Central memory CD4-positive, alpha-beta T cell (primary cell): ENCODE measurements at regions not wholly inside any gene's neighbourhood (a gene's known extent, or its start where the extent isn't known, plus 50 kb on each side); places are given as distances from the start of the nearest gene placed in this dataset.
"Not testable (repeated sequence)": the region's sequence is repeated elsewhere in the genome, so short reads cannot be mapped to it uniquely, and the experiment has no call there.

Experiments
- DNase-seq: peaks from one replicate; pipeline ENCODE4 v3.0.0; 2022

DNA sequence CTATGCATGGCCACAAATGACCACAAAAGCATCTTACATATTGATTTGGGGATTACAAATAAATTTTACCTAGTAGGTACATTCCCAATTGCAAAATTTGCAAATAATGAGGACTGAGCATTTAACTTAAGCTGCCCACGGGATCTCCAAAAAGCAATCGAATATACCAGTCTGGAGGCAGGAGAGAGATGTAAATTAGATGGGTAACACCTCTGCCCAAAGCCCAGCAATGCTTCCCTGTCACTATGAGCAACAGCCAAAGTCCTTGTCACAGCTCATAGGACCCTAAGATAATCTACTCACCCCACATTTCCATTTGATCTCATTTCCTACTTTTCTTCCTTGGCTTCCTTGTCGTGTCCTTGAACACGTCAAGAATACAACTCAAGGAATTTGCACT lies 172.2 kb downstream of the SUCLG1 start:
- DNase-seq: no peak

DNA sequence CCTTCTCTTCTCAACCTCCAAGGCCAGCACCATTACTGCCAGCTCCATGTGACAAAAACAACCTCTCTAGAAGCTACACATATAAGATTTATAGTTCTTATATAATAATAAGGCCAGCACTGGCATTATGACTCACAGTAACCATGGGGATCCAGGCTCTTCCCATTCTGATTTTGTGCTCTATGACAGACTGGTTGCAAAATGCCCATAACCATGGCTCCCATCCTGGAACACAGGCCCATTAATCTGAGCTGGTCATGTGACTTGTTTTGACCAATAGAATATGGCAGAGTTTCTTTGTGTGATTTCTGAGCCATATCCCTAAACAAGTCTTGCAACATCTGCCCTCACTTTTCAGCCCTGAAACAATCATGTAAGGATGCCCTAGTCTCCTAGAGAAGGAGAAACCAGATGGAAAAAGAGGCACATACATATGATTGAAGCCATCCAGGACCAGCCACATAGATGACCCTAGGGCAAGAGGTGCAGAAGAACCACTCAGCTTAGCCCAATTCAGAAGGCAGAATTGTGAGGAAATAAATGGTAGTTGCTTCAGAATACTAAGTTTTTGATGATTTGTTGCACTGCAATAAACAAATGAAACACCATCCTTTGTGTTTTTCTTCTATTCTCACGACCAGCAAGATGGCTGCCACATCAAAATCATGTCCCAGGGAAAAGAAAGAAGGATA lies 173.9 kb downstream of the SUCLG1 start:
- no peak for DNase-seq

GRCh38 chr2:84283506-84283905 lies 175.6 kb downstream of the SUCLG1 start:
- no peak for DNase-seq

GRCh38 chr2:84281510-84281909 lies 177.6 kb downstream of the SUCLG1 start:
- no peak for DNase-seq

- no peak for DNase-seq
These were observed 178.2 kb downstream of the SUCLG1 start for GRCh38 chr2:84280873-84281272.

- no peak for DNase-seq
These were observed 180.7 kb downstream of the SUCLG1 start for GRCh38 chr2:84278386-84278785.

DNA sequence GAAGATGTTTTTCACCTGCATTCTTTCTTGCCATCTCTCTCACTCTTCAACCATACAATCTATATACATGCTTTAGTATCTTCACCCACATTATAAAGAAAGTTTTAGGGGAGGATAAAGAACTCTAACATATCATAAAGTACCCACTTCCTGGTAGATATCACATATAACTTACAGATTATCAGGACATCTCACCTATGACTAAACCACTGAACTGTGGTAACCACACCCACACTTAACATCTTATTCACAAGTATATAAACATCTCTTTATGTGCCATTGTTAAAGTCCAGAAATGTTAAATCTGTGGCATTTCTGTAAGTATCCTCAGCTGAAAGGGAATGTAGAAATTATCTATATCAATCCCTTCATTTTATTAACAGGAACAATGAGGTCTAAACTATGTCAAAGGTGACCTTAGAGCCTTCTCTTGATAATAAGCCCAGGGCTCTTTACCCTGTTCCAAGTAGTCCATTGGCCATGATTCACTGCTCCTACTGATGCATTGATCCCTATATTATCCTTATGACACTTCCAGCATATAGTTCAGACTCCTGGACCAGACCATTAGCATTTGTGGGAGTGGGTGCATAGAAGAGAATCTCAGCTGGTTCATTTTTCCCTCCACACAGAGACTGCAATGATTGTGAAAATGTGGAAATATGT lies 182.4 kb downstream of the SUCLG1 start:
- no peak for DNase-seq

- no peak for DNase-seq
These were observed 185.7 kb downstream of the SUCLG1 start for GRCh38 chr2:84273406-84273805.

DNA sequence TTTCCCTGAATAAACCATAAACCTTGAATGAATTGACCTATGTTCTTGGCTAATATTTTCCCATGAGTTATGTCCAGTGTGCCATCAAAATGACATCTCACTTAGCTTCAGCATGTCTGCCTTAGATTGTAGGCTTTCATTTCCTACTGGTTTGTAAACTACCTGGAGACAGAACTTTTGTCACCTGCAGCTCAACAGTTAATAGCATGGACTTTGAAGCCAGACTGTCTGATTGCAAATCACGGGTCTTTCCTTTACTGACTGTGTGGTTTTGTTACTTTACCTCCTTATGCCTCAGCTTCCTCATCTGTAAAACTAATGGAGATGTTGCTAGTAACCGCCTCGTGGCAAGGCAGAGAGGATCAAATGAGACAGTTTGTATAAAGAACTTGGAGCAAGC lies 187.1 kb downstream of the SUCLG1 start:
- no peak for DNase-seq

GRCh38 chr2:84257831-84258230 lies 201.2 kb downstream of the SUCLG1 start:
- no peak for DNase-seq

- DNase-seq: no peak
These were observed 207.3 kb downstream of the SUCLG1 start for GRCh38 chr2:84251651-84252302.

- no peak for DNase-seq
These were observed 209.9 kb downstream of the SUCLG1 start for GRCh38 chr2:84249140-84249539.

GRCh38 chr2:84247532-84247931 lies 211.5 kb downstream of the SUCLG1 start:
- no peak for DNase-seq

DNA sequence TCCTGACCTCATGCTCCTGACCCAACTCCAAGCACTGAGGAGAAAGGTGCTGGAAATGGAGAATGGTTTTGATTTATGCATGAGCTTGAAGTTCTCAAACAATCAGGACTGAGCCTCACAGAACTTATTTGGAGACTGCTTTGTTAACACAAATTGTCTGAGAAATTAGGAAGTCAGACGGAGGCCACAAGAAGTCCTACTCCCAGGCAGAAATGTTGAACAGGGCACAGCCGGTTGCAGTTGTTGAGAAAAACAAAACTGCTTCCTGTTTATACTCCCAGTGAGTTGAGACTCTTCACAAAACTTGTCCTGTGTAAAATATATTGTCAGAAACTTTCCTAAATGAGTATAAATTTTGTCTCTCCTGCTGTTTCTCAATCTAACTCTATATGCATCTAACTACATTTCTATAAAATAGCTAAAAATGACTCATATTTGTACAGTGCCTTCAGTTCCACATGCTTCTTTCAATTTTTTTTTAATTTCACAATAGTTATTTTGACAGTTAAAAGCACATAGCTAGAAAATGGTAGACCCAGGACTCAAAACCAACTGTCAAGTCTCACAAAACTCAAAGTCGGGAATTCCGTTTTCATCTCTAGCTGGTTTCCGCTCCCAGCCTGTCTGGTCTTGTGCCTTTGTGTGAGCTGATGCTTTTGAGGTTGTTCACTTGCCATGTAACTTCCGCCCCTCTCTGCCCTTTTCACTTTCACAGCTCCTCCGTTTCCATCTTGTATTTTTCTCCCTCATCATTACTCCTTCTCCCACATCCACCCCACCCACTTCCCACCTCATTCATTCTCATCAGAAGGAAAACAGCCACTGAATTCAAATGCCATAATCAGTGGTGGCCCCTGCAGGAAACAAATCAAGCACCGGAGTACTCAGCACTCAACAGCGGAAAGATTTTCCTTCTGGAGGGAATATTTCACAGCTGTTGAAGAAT lies 215.0 kb downstream of the SUCLG1 start:
- DNase-seq: no peak

GRCh38 chr2:84238907-84239306 lies 220.2 kb downstream of the SUCLG1 start:
- no peak for DNase-seq

GRCh38 chr2:84236288-84236687 lies 222.8 kb downstream of the SUCLG1 start:
- no peak for DNase-seq

DNA sequence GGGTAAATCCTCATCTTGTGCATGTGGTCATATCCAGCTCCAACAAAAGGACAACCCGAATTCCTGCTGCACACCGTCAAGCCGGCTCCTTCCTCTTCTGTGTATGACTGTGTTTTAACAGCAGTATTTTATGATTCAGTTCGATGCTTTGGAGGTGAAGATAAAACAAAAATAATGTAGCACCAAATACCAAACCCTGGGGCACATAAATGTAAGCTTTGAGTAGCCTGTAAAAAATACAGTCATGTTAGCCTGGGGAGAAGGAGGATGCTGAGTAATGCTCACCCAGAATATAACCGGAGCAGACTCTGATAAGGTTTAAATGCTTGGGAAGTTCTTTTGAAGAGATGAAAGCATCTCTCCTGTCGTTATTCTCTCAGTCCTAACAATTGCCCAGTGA lies 225.0 kb downstream of the SUCLG1 start:
- no peak for DNase-seq

- DNase-seq: no peak
These were observed 227.6 kb downstream of the SUCLG1 start for GRCh38 chr2:84231478-84231877.

DNA sequence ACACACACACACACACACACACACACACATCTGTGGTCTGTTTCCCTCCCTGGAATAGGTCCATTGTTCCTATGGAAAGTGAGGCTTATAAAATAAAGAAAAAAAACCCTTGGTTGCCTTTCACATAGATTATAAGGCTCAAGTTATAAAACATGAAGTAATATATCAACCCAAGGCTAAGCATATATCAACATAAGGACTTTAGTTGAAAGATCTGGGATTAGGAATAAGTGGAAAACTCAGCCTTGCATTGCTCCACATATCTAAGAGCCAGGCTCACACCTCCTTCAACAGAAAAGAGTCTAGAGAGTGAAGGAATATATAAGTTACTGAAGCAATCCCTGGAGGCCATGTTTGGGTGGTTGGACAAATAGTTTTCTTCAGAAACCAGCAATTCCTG lies 235.0 kb downstream of the SUCLG1 start:
- DNase-seq: no peak

DNA sequence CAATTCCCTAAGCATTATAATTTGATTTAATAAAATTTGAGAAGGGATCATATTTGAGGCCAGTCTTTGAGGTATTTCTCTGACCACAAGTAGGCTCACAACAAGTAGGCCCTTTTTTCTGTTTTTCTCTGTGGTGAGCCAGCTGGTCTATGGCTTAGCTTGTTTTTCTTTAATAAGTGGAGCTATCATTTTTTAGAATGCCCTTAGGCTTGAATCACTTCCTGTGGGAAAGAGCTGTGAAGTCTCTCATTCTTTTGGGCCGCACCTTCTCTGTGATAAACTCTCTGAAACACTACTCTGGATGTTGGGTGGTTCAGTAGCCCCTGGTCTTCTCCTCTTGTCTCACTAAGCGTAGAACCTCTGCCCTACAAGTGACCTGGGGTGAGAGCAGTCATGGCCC lies 235.9 kb downstream of the SUCLG1 start:
- DNase-seq: no peak

DNA sequence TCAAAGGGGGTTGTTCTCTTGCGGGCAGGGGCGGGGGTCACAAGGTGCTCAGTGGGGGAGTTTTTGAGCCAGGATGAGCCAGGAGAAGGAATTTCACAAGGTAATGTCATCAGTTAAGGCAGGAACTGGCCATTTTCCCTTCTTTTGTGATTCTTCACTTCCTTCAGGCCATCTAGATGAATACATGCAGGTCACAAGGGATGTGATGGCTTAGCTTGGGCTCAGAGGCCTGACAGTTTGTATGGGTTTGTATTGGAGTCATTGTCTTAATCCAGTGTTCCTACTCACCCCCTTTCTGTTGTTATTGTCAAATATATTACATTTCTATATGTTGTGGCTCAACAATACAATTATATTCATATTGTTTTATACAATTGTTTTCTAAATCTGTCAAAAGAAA lies 238.0 kb downstream of the SUCLG1 start:
- DNase-seq: not testable (repeated sequence)

DNA sequence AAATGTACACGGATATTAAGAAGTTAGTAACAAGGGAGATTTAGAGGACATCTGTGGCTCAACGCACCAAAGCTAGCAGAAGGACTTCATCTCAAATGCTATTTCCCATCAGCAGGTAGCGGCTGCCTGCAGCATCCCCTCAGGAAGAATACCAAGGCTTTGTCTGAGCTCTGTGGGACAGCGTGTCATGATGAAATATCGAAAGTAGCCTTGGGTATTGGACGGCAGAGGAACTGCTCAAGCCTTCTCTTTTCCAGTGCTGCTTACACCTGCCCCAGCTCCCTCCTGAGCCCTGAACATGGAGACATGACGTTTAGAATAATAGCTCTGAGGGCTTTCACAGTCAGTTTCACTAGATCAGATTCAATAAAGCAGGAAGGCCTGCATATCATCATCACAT lies 241.6 kb downstream of the SUCLG1 start:
- no peak for DNase-seq

GRCh38 chr2:84214455-84214854 lies 244.6 kb downstream of the SUCLG1 start:
- DNase-seq: no peak
